Mesendoderm (in vitro differentiated cells): ENCODE measurements at regions not wholly inside any gene's neighbourhood (a gene's known extent, or its start where the extent isn't known, plus 50 kb on each side); places are given as distances from the start of the nearest gene placed in this dataset.

Experiments used
- DNase-seq: peaks from one replicate; pipeline ENCODE4 v3.0.0; 2013
- H2AK5ac ChIP-seq: 2 replicates; pipeline ENCODE4 v1.6.1; 2013; ENCODE audit warnings: low read length, inconsistent platforms
- H2BK120ac ChIP-seq: 2 replicates; pipeline ENCODE4 v1.6.1; 2013; ENCODE audit warnings: low read depth, mild to moderate bottlenecking, low read length, moderate library complexity, mixed read lengths
- H2BK15ac ChIP-seq: replicated peaks from 2 replicates; pipeline ENCODE4 v1.6.1; 2013; ENCODE audit warnings: low read depth, mild to moderate bottlenecking, moderate library complexity
- H2BK5ac ChIP-seq: 2 replicates; pipeline ENCODE4 v1.6.1; 2013; ENCODE audit warnings: low read length, inconsistent platforms
- H3K18ac ChIP-seq: 2 replicates; pipeline ENCODE4 v1.6.1; 2013; ENCODE audit warnings: mild to moderate bottlenecking, low read length, mixed read lengths
- H3K23ac ChIP-seq: one replicate; pipeline ENCODE4 v1.6.1; 2013; ENCODE audit warnings: low read length
- H3K27ac ChIP-seq: 2 replicates; pipeline ENCODE4 v1.5.1; 2013; ENCODE audit warnings: low read depth, mild to moderate bottlenecking, inconsistent platforms, low read length, moderate library complexity
- H3K27me3 ChIP-seq: 2 replicates; pipeline ENCODE4 v1.6.1; 2013; ENCODE audit warnings: low read length, control low read depth, mild to moderate bottlenecking, inconsistent platforms; ENCODE audit not compliant: insufficient read depth, poor library complexity
- H3K36me3 ChIP-seq: 2 replicates; pipeline ENCODE4 v1.6.1; 2013; ENCODE audit warnings: low read length, inconsistent platforms; ENCODE audit not compliant: control insufficient read depth, insufficient read depth
- H3K4ac ChIP-seq: one replicate; pipeline ENCODE4 v1.6.1; 2013; ENCODE audit warnings: low read depth, mild to moderate bottlenecking, low read length, moderate library complexity
- H3K4me1 ChIP-seq: 2 replicates; pipeline ENCODE4 v1.6.1; 2013; ENCODE audit warnings: low read depth, low read length, inconsistent platforms; ENCODE audit not compliant: control insufficient read depth
- H3K4me2 ChIP-seq: 2 replicates; pipeline ENCODE4 v1.6.1; 2013; ENCODE audit warnings: low read length
- H3K4me3 ChIP-seq: 2 replicates; pipeline ENCODE4 v1.5.1; 2013; ENCODE audit warnings: mild to moderate bottlenecking, low read length
- H3K56ac ChIP-seq: one replicate; pipeline ENCODE4 v1.6.1; 2013; ENCODE audit warnings: low read length
- H3K79me1 ChIP-seq: 2 replicates; pipeline ENCODE4 v1.6.1; 2013; ENCODE audit warnings: low read length, inconsistent platforms
- H3K79me2 ChIP-seq: 2 replicates; pipeline ENCODE4 v1.6.1; 2013; ENCODE audit warnings: mild to moderate bottlenecking, low read length; ENCODE audit not compliant: control insufficient read depth, insufficient read depth
- H3K9ac ChIP-seq: 2 replicates; pipeline ENCODE4 v1.6.1; 2013; ENCODE audit warnings: low read length, inconsistent platforms
- H4K5ac ChIP-seq: one replicate; pipeline ENCODE4 v1.6.1; 2013; ENCODE audit warnings: low read length
- H4K8ac ChIP-seq: one replicate; pipeline ENCODE4 v1.6.1; 2013; ENCODE audit warnings: low read depth, mild to moderate bottlenecking, control low read depth, low read length, moderate library complexity
- WGBS: extraction: QIAGEN DNeasy Blood & Tissue Kit; methylation state at CpG from one replicate; pipeline ENCODE4 v1.1.7; 2013; ENCODE audit warnings: low lambda C conversion rate, missing lambda C conversion rate; ENCODE audit not compliant: insufficient coverage; ENCODE audit errors: extremely low coverage; 5-methylcytosine and 5-hydroxymethylcytosine counted together

GRCh38 chr2:41877114-41877678, 170.6 kb upstream of the PKDCC start:
- no peaks in the 10 kb centered on the region for H3K79me1 ChIP-seq
- no peak overlapping the region for H4K8ac ChIP-seq
- no peak overlapping the region for H3K18ac ChIP-seq
- no peak overlapping the region for H3K4ac ChIP-seq
- no peak overlapping the region for H3K56ac ChIP-seq
- no peak for DNase-seq
- H3K27me3 ChIP-seq = no peaks in the 10 kb centered on the region
- no peak overlapping the region for H3K4me2 ChIP-seq
- H2BK15ac ChIP-seq = no peak overlapping the region
- H3K23ac ChIP-seq = no peak overlapping the region
- H3K4me3 ChIP-seq = no peak overlapping the region
- H2BK5ac ChIP-seq = no peak overlapping the region
- no peaks in the 10 kb centered on the region for H3K4me1 ChIP-seq
- no CpG with 5 or more reads among the region's 14 CpGs for WGBS
- H3K79me2 ChIP-seq = no peaks in the 10 kb centered on the region
- no peak overlapping the region for H2AK5ac ChIP-seq
- no peak overlapping the region for H3K27ac ChIP-seq
- H3K36me3 ChIP-seq = no peaks in the 10 kb centered on the region
- H2BK120ac ChIP-seq = no peak overlapping the region
- no peak overlapping the region for H4K5ac ChIP-seq
- H3K9ac ChIP-seq = no peak overlapping the region

- Histone ChIP-seq H3K27me3 (no peaks in the 10 kb centered on the region), H3K18ac (no peak overlapping the region), H3K23ac (no peak overlapping the region), H2AK5ac (no peak overlapping the region), H3K4me1 (no peaks in the 10 kb centered on the region), H2BK120ac (no peak overlapping the region), H2BK5ac (no peak overlapping the region), H4K5ac (no peak overlapping the region), H3K4me2 (no peak overlapping the region), H3K56ac (no peak overlapping the region), H4K8ac (no peak overlapping the region), H3K36me3 (no peaks in the 10 kb centered on the region), H3K4ac (no peak overlapping the region), H3K79me1 (no peaks in the 10 kb centered on the region), H3K4me3 (no peak overlapping the region), H2BK15ac (no peak overlapping the region), H3K27ac (no peak overlapping the region), H3K9ac (no peak overlapping the region), H3K79me2 (no peaks in the 10 kb centered on the region)
- WGBS = no CpG with 5 or more reads among the region's 10 CpGs
- DNase-seq = no peak
These were observed 169.8 kb upstream of the PKDCC start for GRCh38 chr2:41878056-41878455.

GRCh38 chr2:41878716-41879234, 169.0 kb upstream of the PKDCC start:
- H3K4ac ChIP-seq = no peak overlapping the region
- no peak overlapping the region for H3K18ac ChIP-seq
- no peak overlapping the region for H3K23ac ChIP-seq
- H3K9ac ChIP-seq = no peak overlapping the region
- H3K4me1 ChIP-seq = no peaks in the 10 kb centered on the region
- H4K8ac ChIP-seq = no peak overlapping the region
- no peak overlapping the region for H2BK120ac ChIP-seq
- H3K36me3 ChIP-seq = no peaks in the 10 kb centered on the region
- no peak overlapping the region for H3K56ac ChIP-seq
- H3K27me3 ChIP-seq = no peaks in the 10 kb centered on the region
- H3K79me1 ChIP-seq = no peaks in the 10 kb centered on the region
- no peak for DNase-seq
- no peak overlapping the region for H3K27ac ChIP-seq
- WGBS = no CpG with 5 or more reads among the region's 11 CpGs
- H3K4me3 ChIP-seq = no peak overlapping the region
- H2BK5ac ChIP-seq = no peak overlapping the region
- H2AK5ac ChIP-seq = no peak overlapping the region
- no peak overlapping the region for H3K4me2 ChIP-seq
- H2BK15ac ChIP-seq = no peak overlapping the region
- no peaks in the 10 kb centered on the region for H3K79me2 ChIP-seq
- no peak overlapping the region for H4K5ac ChIP-seq

- Histone ChIP-seq H3K79me2 (no peaks in the 10 kb centered on the region), H3K27me3 (no peaks in the 10 kb centered on the region), H2BK5ac (no peak overlapping the region), H2BK120ac (no peak overlapping the region), H3K79me1 (no peaks in the 10 kb centered on the region), H3K4ac (no peak overlapping the region), H3K18ac (no peak overlapping the region), H2BK15ac (no peak overlapping the region), H3K23ac (no peak overlapping the region), H3K9ac (no peak overlapping the region), H3K36me3 (no peaks in the 10 kb centered on the region), H3K4me1 (no peaks in the 10 kb centered on the region), H3K56ac (no peak overlapping the region), H3K4me2 (no peak overlapping the region), H4K5ac (no peak overlapping the region), H3K4me3 (no peak overlapping the region), H2AK5ac (no peak overlapping the region), H4K8ac (no peak overlapping the region), H3K27ac (no peak overlapping the region)
- DNase-seq = no peak
- WGBS = no CpG with 5 or more reads among the region's 10 CpGs
These were observed 168.4 kb upstream of the PKDCC start for GRCh38 chr2:41879235-41879916.

GRCh38 chr2:41880561-41881243, 167.1 kb upstream of the PKDCC start:
- no peak overlapping the region for H2BK5ac ChIP-seq
- no peaks in the 10 kb centered on the region for H3K79me2 ChIP-seq
- no peak overlapping the region for H3K4me2 ChIP-seq
- no peak overlapping the region for H3K9ac ChIP-seq
- H3K27me3 ChIP-seq = no peaks in the 10 kb centered on the region
- H2AK5ac ChIP-seq = no peak overlapping the region
- H3K4ac ChIP-seq = no peak overlapping the region
- H2BK120ac ChIP-seq = no peak overlapping the region
- no peak overlapping the region for H3K56ac ChIP-seq
- H3K18ac ChIP-seq = no peak overlapping the region
- H3K36me3 ChIP-seq = no peaks in the 10 kb centered on the region
- no peak overlapping the region for H4K5ac ChIP-seq
- no peak overlapping the region for H3K4me3 ChIP-seq
- no peak overlapping the region for H3K23ac ChIP-seq
- no peak overlapping the region for H4K8ac ChIP-seq
- no peaks in the 10 kb centered on the region for H3K79me1 ChIP-seq
- no peak for DNase-seq
- no CpG with 5 or more reads among the region's 3 CpGs for WGBS
- H3K27ac ChIP-seq = no peak overlapping the region
- no peak overlapping the region for H2BK15ac ChIP-seq
- no peaks in the 10 kb centered on the region for H3K4me1 ChIP-seq
